GM21723 (cell line): ENCODE measurements at regions not wholly inside any gene's neighbourhood (a gene's known extent, or its start where the extent isn't known, plus 50 kb on each side); places are given as distances from the start of the nearest gene placed in this dataset.

ENCODE experiments used
- ATAC-seq: cut with Tn5 transposase; IDR thresholded peaks from one replicate; pipeline ENCODE4 v1.9.1; 2021; ENCODE audit warnings: mild to moderate bottlenecking, moderate library complexity; ENCODE audit not compliant: unreplicated experiment

GRCh38 chr10:59079386-59080226, 96.8 kb upstream of the PHYHIPL start:
- no peak for ATAC-seq

- ATAC-seq: no peak
Measured at GRCh38 chr10:59082249-59082648, 94.2 kb upstream of the PHYHIPL start.

- no peak for ATAC-seq
Measured at GRCh38 chr10:59085054-59085453, 91.4 kb upstream of the PHYHIPL start.

- no peak for ATAC-seq
Measured at GRCh38 chr10:59085711-59086502, 90.5 kb upstream of the PHYHIPL start.

- no peak for ATAC-seq
Measured at GRCh38 chr10:59087486-59087885, 89.0 kb upstream of the PHYHIPL start.

GRCh38 chr10:59088912-59089573, 87.4 kb upstream of the PHYHIPL start:
- ATAC-seq: no peak

- ATAC-seq: no peak
Measured at GRCh38 chr10:59090817-59091622, 85.4 kb upstream of the PHYHIPL start.

GRCh38 chr10:59093461-59093860, 83.0 kb upstream of the PHYHIPL start:
- no peak for ATAC-seq

GRCh38 chr10:59096631-59097030, 79.8 kb upstream of the PHYHIPL start:
- no peak for ATAC-seq

GRCh38 chr10:59098387-59098786, 78.1 kb upstream of the PHYHIPL start:
- ATAC-seq: no peak

GRCh38 chr10:59098831-59099452, 77.5 kb upstream of the PHYHIPL start:
- no peak for ATAC-seq

GRCh38 chr10:59099481-59099880, 77.0 kb upstream of the PHYHIPL start:
- no peak for ATAC-seq

- no peak for ATAC-seq
Measured at GRCh38 chr10:59102394-59102793, 74.0 kb upstream of the PHYHIPL start.

- ATAC-seq: no peak
Measured at GRCh38 chr10:59104186-59104585, 72.3 kb upstream of the PHYHIPL start.

GRCh38 chr10:59106441-59106840, 70.0 kb upstream of the PHYHIPL start:
- no peak for ATAC-seq

GRCh38 chr10:59107147-59107546, 69.3 kb upstream of the PHYHIPL start:
- no peak for ATAC-seq

GRCh38 chr10:59108296-59108870, 68.1 kb upstream of the PHYHIPL start:
- no peak for ATAC-seq

- no peak for ATAC-seq
Measured at GRCh38 chr10:59108886-59109288, 67.6 kb upstream of the PHYHIPL start.

- no peak for ATAC-seq
Measured at GRCh38 chr10:59109826-59110225, 66.6 kb upstream of the PHYHIPL start.

GRCh38 chr10:59124187-59124586, 52.3 kb upstream of the PHYHIPL start:
- ATAC-seq: no peak
